GM18511 (cell line): ENCODE measurements at regions not wholly inside any gene's neighbourhood (a gene's known extent, or its start where the extent isn't known, plus 50 kb on each side); places are given as distances from the start of the nearest gene placed in this dataset.

Source experiments
- ATAC-seq: cut with Tn5 transposase; IDR thresholded peaks from one replicate; pipeline ENCODE4 v1.9.1; 2021; ENCODE audit warnings: mild to moderate bottlenecking, moderate library complexity; ENCODE audit not compliant: unreplicated experiment

GRCh38 chr10:64067009-64067606, 545.9 kb downstream of the REEP3 start:
- no peak for ATAC-seq

GRCh38 chr10:64067859-64068258, 546.7 kb downstream of the REEP3 start:
- no peak for ATAC-seq

- no peak for ATAC-seq
Observed at GRCh38 chr10:64070241-64070640, 549.0 kb downstream of the REEP3 start.

GRCh38 chr10:64071218-64071617, 550.0 kb downstream of the REEP3 start:
- ATAC-seq: no peak

GRCh38 chr10:64075604-64076003, 554.4 kb downstream of the REEP3 start:
- ATAC-seq: no peak

GRCh38 chr10:64076322-64076940, 555.2 kb downstream of the REEP3 start:
- no peak for ATAC-seq

- ATAC-seq: no peak
Observed at GRCh38 chr10:64079341-64079740, 558.1 kb downstream of the REEP3 start.

GRCh38 chr10:64080071-64080470, 558.9 kb downstream of the REEP3 start:
- no peak for ATAC-seq

GRCh38 chr10:64081947-64082482, 560.8 kb downstream of the REEP3 start:
- no peak for ATAC-seq

- ATAC-seq: no peak
Observed at GRCh38 chr10:64086083-64086767, 565.0 kb downstream of the REEP3 start.

- ATAC-seq: no peak
Observed at GRCh38 chr10:64089648-64090047, 568.4 kb downstream of the REEP3 start.

GRCh38 chr10:64090865-64091264, 569.7 kb downstream of the REEP3 start:
- ATAC-seq: no peak

GRCh38 chr10:64091897-64092296, 570.7 kb downstream of the REEP3 start:
- no peak for ATAC-seq

GRCh38 chr10:64093304-64093703, 572.1 kb downstream of the REEP3 start:
- no peak for ATAC-seq

GRCh38 chr10:64093946-64094535, 572.8 kb downstream of the REEP3 start:
- ATAC-seq: no peak

GRCh38 chr10:64096941-64097340, 575.7 kb downstream of the REEP3 start:
- no peak for ATAC-seq

- no peak for ATAC-seq
Observed at GRCh38 chr10:64097391-64098122, 576.4 kb downstream of the REEP3 start.

GRCh38 chr10:64098994-64099393, 577.8 kb downstream of the REEP3 start:
- no peak for ATAC-seq

GRCh38 chr10:64101606-64102263, 580.5 kb downstream of the REEP3 start:
- no peak for ATAC-seq

GRCh38 chr10:64102264-64102633, 581.0 kb downstream of the REEP3 start:
- no peak for ATAC-seq

- no peak for ATAC-seq
Observed at GRCh38 chr10:64102916-64103315, 581.7 kb downstream of the REEP3 start.
